ENCODE measurements at regions not wholly inside any gene's neighbourhood (a gene's known extent, or its start where the extent isn't known, plus 50 kb on each side); places are given as distances from the start of the nearest gene placed in this dataset.

DNA sequence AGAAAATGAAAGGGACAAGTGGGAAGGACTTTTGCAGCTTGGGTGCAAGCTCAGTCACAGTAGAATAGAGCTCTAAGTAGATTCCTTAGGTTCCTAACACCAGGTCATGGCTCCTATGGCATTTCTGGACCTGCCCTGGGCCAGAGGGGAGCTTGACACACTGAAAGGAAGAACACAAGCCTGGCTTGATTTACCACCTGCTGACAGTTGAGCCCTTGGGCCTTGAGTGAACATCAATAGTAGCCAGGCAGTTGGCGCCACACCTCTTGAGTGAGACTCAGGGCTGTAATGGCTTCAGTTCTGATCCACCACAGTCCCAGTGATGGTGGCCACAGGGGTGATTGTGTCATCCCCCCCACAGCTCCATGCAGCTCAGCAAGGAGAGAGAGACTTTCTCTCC lies 221.9 kb upstream of the PCDH17 start:
- Histone ChIP-seq H3K9me3 (ENCODE audit: control insufficient read depth in 2 of 3, insufficient read depth in 1 of 3, low read length in 3 of 3) (no peaks in the 10 kb centered on the region), H3K27me3 (ENCODE audit: control insufficient read depth, insufficient read depth, low read length) (no peaks in the 10 kb centered on the region), H3K27ac (ENCODE audit: low read depth in 2 of 2, low read length in 2 of 2) (no peak overlapping the region), H3K36me3 (ENCODE audit: control insufficient read depth in 2 of 3, insufficient read depth in 3 of 3, low read length in 3 of 3) (no peaks in the 10 kb centered on the region), H3K9ac (ENCODE audit: low read length in 3 of 3) (no peak overlapping the region), H3K4me1 (ENCODE audit: control insufficient read depth in 2 of 3, insufficient read depth in 2 of 3, low read depth in 1 of 3, low read length in 3 of 3) (no peaks in the 10 kb centered on the region), H3K4me3 (ENCODE audit: low read length in 3 of 3) (no peak overlapping the region)
- FAIRE-seq = no peak
- DNase-seq = no peak
- TF ChIP-seq CTCF (IDR thresholded peaks at IDR 0.05; ENCODE audit: borderline replicate concordance, extremely low read depth, insufficient read depth) = no peak
- intact Hi-C loops (cut with DNase I) = no loop called here

DNA sequence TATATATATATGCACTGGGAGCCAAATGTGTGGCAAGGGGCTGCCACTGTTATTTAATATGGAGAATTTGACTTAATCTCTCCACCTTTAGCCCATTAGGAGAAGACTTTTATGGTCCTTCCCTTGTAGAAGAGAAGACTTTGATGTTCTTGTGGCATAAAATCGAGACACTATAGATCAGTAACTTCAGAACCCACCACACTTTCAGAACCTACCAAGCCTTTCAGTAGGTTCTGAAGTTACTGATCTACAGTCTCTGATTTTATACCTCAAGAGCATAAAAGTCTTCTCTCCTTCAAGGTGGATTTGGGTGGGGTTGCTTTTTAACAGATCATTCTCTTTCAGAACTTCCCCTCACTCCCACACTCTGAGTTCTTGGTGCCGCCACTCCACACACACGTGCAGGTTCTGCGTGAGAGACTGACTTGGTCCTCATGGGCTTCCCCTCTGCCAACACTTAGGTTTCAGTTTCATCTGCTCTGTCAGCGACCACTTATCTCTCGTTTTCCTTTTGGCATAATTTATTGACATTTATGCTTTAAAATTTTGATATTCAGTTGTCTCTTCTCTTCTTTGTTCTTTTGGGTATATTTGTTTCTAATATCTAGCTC lies 213.4 kb upstream of the PCDH17 start:
- Histone ChIP-seq H3K9me3 (ENCODE audit: control insufficient read depth in 2 of 3, insufficient read depth in 1 of 3, low read length in 3 of 3) (no peaks in the 10 kb centered on the region), H3K27me3 (ENCODE audit: control insufficient read depth, insufficient read depth, low read length) (no peaks in the 10 kb centered on the region), H3K4me3 (ENCODE audit: low read length in 3 of 3) (no peak overlapping the region), H3K9ac (ENCODE audit: low read length in 3 of 3) (no peak overlapping the region), H3K36me3 (ENCODE audit: control insufficient read depth in 2 of 3, insufficient read depth in 3 of 3, low read length in 3 of 3) (no peaks in the 10 kb centered on the region), H3K4me1 (ENCODE audit: control insufficient read depth in 2 of 3, insufficient read depth in 2 of 3, low read depth in 1 of 3, low read length in 3 of 3) (no peaks in the 10 kb centered on the region), H3K27ac (ENCODE audit: low read depth in 2 of 2, low read length in 2 of 2) (no peak overlapping the region)
- DNase-seq (no peak), FAIRE-seq (no peak)
- intact Hi-C loops (cut with DNase I) = no loop called here
- TF ChIP-seq CTCF (IDR thresholded peaks at IDR 0.05; ENCODE audit: borderline replicate concordance, extremely low read depth, insufficient read depth) = no peak

- H3K4me1 ChIP-seq (ENCODE audit: control insufficient read depth in 2 of 3, insufficient read depth in 2 of 3, low read depth in 1 of 3, low read length in 3 of 3) = no peaks in the 10 kb centered on the region
- peaks cover 0 to 8% (median 0%) of the 10 kb centered on the region in 3 donors for H3K9me3 ChIP-seq (ENCODE audit: control insufficient read depth in 2 of 3, insufficient read depth in 1 of 3, low read length in 3 of 3)
- no peak for TF ChIP-seq CTCF (IDR thresholded peaks at IDR 0.05; ENCODE audit: borderline replicate concordance, extremely low read depth, insufficient read depth)
- no peak overlapping the region for H3K9ac ChIP-seq (ENCODE audit: low read length in 3 of 3)
- H3K27me3 ChIP-seq (ENCODE audit: control insufficient read depth, insufficient read depth, low read length) = no peaks in the 10 kb centered on the region
- no peak for FAIRE-seq
- no peak for DNase-seq
- no peak overlapping the region for H3K4me3 ChIP-seq (ENCODE audit: low read length in 3 of 3)
- H3K27ac ChIP-seq (ENCODE audit: low read depth in 2 of 2, low read length in 2 of 2) = no peak overlapping the region
- H3K36me3 ChIP-seq (ENCODE audit: control insufficient read depth in 2 of 3, insufficient read depth in 3 of 3, low read length in 3 of 3) = no peaks in the 10 kb centered on the region
- intact Hi-C loops (cut with DNase I) = no loop called here
Observed at GRCh38 chr13:57424379-57424778, 207.2 kb upstream of the PCDH17 start.

- Histone ChIP-seq H3K4me1 (ENCODE audit: control insufficient read depth in 2 of 3, insufficient read depth in 2 of 3, low read depth in 1 of 3, low read length in 3 of 3) (no peaks in the 10 kb centered on the region), H3K36me3 (ENCODE audit: control insufficient read depth in 2 of 3, insufficient read depth in 3 of 3, low read length in 3 of 3) (no peaks in the 10 kb centered on the region), H3K27me3 (ENCODE audit: control insufficient read depth, insufficient read depth, low read length) (no peaks in the 10 kb centered on the region), H3K9me3 (ENCODE audit: control insufficient read depth in 2 of 3, insufficient read depth in 1 of 3, low read length in 3 of 3) (peaks cover 0 to 8% (median 0%) of the 10 kb centered on the region in 3 donors), H3K9ac (ENCODE audit: low read length in 3 of 3) (no peak overlapping the region), H3K27ac (ENCODE audit: low read depth in 2 of 2, low read length in 2 of 2) (no peak overlapping the region), H3K4me3 (ENCODE audit: low read length in 3 of 3) (no peak overlapping the region)
- TF ChIP-seq CTCF (IDR thresholded peaks at IDR 0.05; ENCODE audit: borderline replicate concordance, extremely low read depth, insufficient read depth) = no peak
- DNase-seq = no peak
- FAIRE-seq = no peak
- intact Hi-C loops (cut with DNase I) = no loop called here
Observed at GRCh38 chr13:57425531-57425930, 206.0 kb upstream of the PCDH17 start.
